Upper lobe of right lung (tissue), 1 donor: ENCODE measurements at regions not wholly inside any gene's neighbourhood (a gene's known extent, or its start where the extent isn't known, plus 50 kb on each side); places are given as distances from the start of the nearest gene placed in this dataset.

Experiments
- ATAC-seq: fragments of 200-7000 bp; cut with Tn5 transposase; one replicate; pipeline ENCODE4 v1.9.1; 2020; ENCODE audit warnings: mild to moderate bottlenecking, moderate library complexity
- DNase-seq: peaks from one replicate; pipeline ENCODE4 v3.0.0-alpha.2; 2020
- H3K27ac ChIP-seq: fragments of 200-600 bp; one replicate; pipeline ENCODE4 v1.8.0; 2022
- H3K27me3 ChIP-seq: fragments of 200-600 bp; one replicate; pipeline ENCODE4 v1.8.0; 2022; ENCODE audit warnings: mild to moderate bottlenecking
- H3K36me3 ChIP-seq: fragments of 200-600 bp; one replicate; pipeline ENCODE4 v1.8.0; 2022
- H3K4me1 ChIP-seq: fragments of 200-600 bp; one replicate; pipeline ENCODE4 v1.8.0; 2022
- H3K4me3 ChIP-seq: fragments of 200-600 bp; one replicate; pipeline ENCODE4 v1.8.0; 2022; ENCODE audit warnings: mild to moderate bottlenecking
- H3K9me3 ChIP-seq: fragments of 200-600 bp; one replicate; pipeline ENCODE4 v1.8.0; 2022
- intact Hi-C: fragments of 100-400 bp; cut with DNase I; formaldehyde crosslinking; loops from one replicate; pipeline ENCODE4 v1.11.0; 2022
- TF ChIP-seq, protein P1 (sequence below): fragments of 200-600 bp; IDR thresholded peaks from one replicate; pipeline ENCODE4 v1.8.0; 2022; ENCODE audit warnings: antibody characterized with exemption
- donor health status: DM: no; HTN: yes; CAD: no; lungs with severe emphysema.

DNA sequence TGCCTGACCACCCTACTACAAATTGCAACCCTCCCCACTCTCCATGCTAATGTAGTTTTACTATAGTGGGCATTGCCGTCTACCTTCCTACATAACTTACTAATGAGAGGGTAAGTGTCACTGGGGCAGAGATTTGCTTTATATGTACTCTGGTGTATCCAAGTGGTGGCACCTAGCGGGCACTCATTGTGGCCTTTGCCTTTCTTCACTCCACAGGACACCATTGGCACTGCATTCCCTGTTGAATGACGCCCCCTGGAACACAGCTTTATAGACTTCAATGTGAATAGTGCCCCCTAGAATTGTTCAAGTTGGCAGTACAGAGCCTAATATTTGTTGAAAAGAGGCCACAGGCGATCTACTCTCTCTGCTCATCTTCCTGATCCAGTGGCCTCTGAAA, 215.8 kb downstream of the MID1IP1 start:
- ATAC-seq (no peak), DNase-seq (no peak)
- intact Hi-C loops: no loop called here
- no peaks in the 10 kb centered on the region for H3K27me3 ChIP-seq
- no peak overlapping the region for H3K4me3 ChIP-seq
- no peaks in the 10 kb centered on the region for H3K36me3 ChIP-seq
- TF ChIP-seq, protein P1, sequence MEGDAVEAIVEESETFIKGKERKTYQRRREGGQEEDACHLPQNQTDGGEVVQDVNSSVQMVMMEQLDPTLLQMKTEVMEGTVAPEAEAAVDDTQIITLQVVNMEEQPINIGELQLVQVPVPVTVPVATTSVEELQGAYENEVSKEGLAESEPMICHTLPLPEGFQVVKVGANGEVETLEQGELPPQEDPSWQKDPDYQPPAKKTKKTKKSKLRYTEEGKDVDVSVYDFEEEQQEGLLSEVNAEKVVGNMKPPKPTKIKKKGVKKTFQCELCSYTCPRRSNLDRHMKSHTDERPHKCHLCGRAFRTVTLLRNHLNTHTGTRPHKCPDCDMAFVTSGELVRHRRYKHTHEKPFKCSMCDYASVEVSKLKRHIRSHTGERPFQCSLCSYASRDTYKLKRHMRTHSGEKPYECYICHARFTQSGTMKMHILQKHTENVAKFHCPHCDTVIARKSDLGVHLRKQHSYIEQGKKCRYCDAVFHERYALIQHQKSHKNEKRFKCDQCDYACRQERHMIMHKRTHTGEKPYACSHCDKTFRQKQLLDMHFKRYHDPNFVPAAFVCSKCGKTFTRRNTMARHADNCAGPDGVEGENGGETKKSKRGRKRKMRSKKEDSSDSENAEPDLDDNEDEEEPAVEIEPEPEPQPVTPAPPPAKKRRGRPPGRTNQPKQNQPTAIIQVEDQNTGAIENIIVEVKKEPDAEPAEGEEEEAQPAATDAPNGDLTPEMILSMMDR: no peak
- no peak overlapping the region for H3K27ac ChIP-seq
- no peaks in the 10 kb centered on the region for H3K4me1 ChIP-seq
- no peaks in the 10 kb centered on the region for H3K9me3 ChIP-seq

DNA sequence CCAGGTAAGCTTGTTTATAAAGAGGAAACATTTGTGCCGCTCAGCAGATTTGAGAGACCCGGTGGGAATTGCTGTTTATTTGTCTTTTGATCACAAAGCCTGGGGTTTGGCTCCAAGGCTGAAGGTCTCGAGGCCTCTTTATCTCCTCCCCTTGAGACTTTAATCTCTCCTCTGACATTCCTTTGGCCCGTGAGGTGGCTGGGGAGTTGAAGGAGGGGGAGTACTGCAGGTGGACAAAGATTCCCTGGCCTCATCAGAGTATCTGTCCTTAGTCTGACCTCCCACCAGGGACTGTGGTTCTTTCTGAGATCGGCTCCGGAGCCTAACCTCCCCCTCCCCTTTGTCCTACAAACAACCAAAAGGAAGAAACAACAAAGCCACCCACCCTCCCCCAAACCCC, 216.5 kb downstream of the MID1IP1 start:
- Histone ChIP-seq H3K27ac (no peak overlapping the region), H3K27me3 (no peaks in the 10 kb centered on the region), H3K9me3 (no peaks in the 10 kb centered on the region), H3K4me3 (no peak overlapping the region), H3K4me1 (no peaks in the 10 kb centered on the region), H3K36me3 (no peaks in the 10 kb centered on the region)
- DNase-seq: no peak
- intact Hi-C loops: no loop called here
- no peak for ATAC-seq
- TF ChIP-seq, protein P1: no peak

DNA sequence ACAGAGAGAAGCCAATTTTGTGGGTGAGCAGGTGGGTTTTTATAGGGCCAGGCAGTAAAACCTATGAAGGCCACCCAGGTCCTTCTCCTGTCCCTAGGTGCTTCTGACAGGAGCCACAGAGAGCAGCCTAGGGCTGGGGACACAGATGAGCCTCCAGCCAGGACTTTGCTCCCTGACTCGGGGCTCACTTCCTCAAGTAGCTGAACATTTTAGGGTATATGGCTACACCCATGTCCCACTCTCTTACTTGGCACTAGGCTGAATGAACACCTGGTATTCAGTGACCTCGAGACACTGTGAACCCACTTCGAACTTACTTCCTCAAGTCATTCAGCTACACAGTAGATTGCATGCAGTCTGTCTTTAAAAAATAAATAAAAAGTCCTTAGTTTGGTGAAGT, 217.3 kb downstream of the MID1IP1 start:
- H3K4me3 ChIP-seq: no peak overlapping the region
- H3K27ac ChIP-seq: no peak overlapping the region
- intact Hi-C loops: no loop called here
- no peaks in the 10 kb centered on the region for H3K9me3 ChIP-seq
- DNase-seq: no peak
- no peak for ATAC-seq
- TF ChIP-seq, protein P1: no peak
- H3K36me3 ChIP-seq: no peaks in the 10 kb centered on the region
- no peaks in the 10 kb centered on the region for H3K4me1 ChIP-seq
- H3K27me3 ChIP-seq: no peaks in the 10 kb centered on the region

DNA sequence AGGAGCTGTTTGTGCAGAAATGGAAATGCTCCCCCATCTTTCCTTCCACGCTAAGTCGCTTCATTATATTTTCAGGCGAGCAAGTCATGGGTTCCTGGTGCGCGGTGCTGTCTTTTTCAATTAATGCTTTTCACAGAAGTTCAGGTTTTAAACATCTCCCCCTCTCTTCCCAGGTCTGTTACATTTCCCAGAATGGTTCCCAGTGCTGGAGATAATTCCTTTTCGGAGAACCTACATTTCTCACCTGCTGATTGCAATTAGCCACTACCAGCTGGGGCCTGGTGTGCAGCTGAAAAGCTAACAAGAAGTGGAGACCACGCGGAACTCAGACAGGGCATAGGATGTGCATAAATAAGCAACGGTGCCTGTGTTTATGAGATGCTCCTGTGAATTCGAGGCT, 217.8 kb downstream of the MID1IP1 start:
- Histone ChIP-seq H3K27me3 (no peaks in the 10 kb centered on the region), H3K4me1 (no peaks in the 10 kb centered on the region), H3K4me3 (no peak overlapping the region), H3K36me3 (no peaks in the 10 kb centered on the region), H3K9me3 (no peaks in the 10 kb centered on the region), H3K27ac (no peak overlapping the region)
- intact Hi-C loops: no loop called here
- ATAC-seq (no peak), DNase-seq (no peak)
- TF ChIP-seq, protein P1: no peak

DNA sequence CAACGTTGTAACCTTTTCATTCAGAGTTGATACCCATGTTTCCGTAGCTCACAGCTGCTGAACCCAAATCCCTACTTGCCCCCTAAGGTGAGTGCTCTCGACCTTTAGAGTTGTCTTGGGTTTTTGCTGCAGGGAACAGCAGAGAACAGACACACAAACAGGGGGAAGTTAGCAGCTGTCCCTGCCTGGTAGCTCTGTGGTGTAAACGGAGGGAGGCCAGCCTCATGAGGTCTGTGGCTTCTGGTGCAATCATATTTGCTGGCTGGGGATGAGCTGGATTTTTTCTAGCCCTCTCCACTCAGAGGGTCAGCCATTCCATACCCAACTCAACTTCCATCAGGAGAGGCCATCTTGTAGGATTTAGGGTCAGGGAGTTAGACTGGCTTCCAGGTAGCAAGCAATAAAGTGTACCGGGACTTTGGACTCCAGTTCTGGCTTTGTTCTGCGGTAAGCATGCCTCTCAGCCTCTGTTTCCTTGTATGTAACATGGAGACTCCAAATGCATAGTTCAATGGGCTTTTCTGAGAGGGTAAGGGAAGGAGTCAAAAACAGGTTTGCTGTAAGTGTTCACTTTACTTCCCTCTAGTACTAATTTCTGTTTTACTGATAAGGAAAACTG, 218.9 kb downstream of the MID1IP1 start:
- no peaks in the 10 kb centered on the region for H3K27me3 ChIP-seq
- peak; percentile 73 for ATAC-seq
- no peaks in the 10 kb centered on the region for H3K4me1 ChIP-seq
- H3K36me3 ChIP-seq: no peaks in the 10 kb centered on the region
- H3K4me3 ChIP-seq: no peak overlapping the region
- TF ChIP-seq, protein P1: no peak
- no peak overlapping the region for H3K27ac ChIP-seq
- intact Hi-C loops: no loop called here
- no peak for DNase-seq
- no peaks in the 10 kb centered on the region for H3K9me3 ChIP-seq

DNA sequence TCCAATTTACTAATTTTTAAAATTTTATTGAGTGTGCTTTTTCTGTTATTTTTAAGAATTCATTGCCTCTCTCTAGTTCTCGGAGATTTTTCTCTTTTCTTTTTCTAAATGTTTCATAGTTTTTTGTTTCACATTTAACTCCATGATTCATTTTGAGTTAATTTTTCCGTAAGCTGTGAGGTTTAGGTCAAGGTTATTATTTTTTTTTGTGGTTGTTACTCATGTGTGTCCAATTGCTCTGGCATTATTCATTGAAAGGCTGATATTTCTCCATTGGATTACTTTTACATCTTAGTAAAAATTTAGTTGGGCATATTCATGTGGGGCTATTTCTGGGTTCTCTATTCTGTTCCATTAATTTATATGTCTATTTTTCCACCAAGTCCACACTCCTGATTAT, 220.8 kb downstream of the MID1IP1 start:
- Histone ChIP-seq H3K4me1 (no peaks in the 10 kb centered on the region), H3K4me3 (no peak overlapping the region), H3K9me3 (no peaks in the 10 kb centered on the region), H3K36me3 (no peaks in the 10 kb centered on the region), H3K27me3 (no peaks in the 10 kb centered on the region), H3K27ac (no peak overlapping the region)
- TF ChIP-seq, protein P1: no peak
- intact Hi-C loops: no loop called here
- no peak for ATAC-seq
- no peak for DNase-seq
